ENCODE measurements at regions not wholly inside any gene's neighbourhood (a gene's known extent, or its start where the extent isn't known, plus 50 kb on each side); places are given as distances from the start of the nearest gene placed in this dataset.

DNA sequence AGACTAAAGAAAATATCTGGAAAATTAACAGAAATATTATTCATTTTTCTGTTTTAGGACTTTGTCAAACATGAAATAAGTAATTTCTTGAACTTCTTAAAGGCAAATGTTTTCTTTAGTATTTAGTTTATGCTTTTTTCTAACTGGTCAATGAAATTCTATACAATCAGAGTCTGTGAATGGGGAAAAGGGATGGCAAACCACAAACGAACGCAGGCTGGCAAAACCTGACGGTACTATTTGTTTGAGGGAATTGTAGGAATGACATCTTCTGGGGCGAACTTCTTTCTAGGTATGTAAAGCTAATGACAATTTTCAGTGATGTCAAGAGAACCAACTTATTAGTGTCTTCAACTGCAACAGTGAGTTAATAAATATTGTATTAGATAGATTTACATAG is 156.0 kb downstream of the SIPA1L2 start:
- no peak for DNase-seq

- DNase-seq = no peak
Measured at GRCh38 chr1:232473324-232473723, 156.6 kb downstream of the SIPA1L2 start.

DNA sequence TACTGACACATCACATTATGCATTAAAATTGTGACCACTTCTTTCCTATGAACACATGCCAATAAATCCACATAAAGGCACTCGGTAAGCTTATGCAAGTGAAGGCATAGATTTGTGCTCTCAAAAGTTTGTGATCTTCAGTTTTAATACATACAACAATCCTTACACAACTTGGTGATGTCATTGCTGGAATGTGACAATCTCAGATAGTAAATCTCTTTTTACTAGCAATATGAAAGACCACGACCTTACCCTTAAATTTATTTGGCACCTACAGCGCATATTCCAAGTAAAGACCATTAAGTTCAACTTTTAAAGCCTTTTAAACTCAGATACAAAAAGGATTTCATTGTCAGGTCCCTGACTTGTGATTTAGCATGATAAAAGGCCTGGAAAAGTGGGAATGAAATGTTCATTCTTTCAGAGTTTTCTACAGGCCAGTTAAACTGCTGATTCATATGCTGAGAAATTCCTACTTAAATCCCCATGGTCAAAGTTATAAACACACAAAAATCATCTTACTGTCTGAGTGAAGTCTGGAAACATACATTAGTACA is 157.4 kb downstream of the SIPA1L2 start:
- no peak for DNase-seq

DNA sequence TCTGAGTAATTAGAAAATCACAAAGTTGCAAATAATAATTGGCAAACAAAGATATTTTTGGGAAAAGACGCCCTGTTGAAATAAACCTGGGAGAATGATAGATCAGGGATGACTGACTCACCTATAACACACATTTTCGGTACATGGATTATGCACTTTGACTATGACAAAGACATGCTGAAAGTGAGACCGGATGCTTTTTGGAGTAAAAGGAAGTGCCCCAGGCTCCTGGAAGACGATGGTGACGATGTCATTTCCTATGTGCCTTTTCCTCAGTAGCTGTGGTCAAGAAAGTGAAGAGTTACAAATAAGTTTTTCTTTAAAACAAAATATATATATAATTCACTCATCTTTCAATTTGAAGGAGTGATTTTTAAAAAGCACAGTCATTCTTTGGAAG is 158.7 kb downstream of the SIPA1L2 start:
- DNase-seq = no peak

- DNase-seq = no peak
Measured at GRCh38 chr1:232470711-232471110, 159.2 kb downstream of the SIPA1L2 start.

DNA sequence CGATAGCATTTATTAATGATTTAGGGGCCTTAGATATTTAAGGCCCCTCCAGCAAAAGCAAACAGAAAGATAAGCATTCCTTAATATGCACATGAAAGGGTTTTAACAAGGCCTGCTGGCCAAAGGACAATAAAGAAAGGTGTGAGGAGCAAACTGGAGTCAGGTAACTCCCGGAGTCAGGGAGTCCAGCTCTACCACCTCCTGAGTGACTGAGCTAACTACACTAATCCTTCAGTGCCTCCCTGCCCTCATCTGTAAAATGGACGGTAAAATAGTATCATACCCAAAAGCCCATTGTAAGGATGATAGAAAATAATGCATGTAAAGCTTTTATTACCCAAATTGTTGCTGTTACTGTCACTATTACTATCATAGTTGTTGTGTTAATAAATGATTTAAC is 161.7 kb downstream of the SIPA1L2 start:
- DNase-seq = no peak

DNA sequence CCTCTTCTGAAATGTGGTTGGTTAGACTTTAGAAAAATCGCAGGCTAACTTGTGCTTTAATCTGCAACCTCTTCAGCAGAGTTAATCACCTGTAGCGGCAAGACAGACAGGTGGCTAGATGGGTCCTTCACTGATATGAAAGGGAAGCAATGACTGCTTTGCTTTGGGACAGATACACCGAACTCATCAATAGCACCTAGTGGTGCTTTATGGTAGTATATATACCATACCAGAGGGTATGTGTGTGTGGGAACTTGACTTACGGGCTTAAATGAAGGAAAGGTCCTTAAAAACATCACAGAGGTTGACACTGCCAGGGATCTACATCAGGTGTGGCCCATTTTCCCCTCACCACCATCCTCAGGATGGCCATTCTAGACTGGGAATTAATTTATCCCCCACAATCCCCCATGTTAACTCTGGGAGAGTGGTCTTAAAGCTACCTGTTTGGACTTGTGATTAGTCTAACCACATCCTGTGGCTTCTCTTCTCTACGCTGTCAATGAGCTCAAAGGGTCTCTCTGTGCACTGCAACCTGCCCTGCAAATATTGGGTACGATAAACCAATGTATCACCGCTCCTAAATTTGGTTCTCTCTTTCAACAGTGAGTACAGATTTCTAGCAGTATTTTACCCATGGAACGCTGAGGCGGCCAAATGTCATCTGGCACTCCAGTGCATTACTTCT is 162.7 kb downstream of the SIPA1L2 start:
- DNase-seq = no peak

GRCh38 chr1:232464325-232464724 is 165.6 kb downstream of the SIPA1L2 start:
- DNase-seq = no peak

- DNase-seq = no peak
Measured at GRCh38 chr1:232463225-232463624, 166.7 kb downstream of the SIPA1L2 start.

- DNase-seq = no peak
Measured at GRCh38 chr1:232462213-232462612, 167.7 kb downstream of the SIPA1L2 start.

DNA sequence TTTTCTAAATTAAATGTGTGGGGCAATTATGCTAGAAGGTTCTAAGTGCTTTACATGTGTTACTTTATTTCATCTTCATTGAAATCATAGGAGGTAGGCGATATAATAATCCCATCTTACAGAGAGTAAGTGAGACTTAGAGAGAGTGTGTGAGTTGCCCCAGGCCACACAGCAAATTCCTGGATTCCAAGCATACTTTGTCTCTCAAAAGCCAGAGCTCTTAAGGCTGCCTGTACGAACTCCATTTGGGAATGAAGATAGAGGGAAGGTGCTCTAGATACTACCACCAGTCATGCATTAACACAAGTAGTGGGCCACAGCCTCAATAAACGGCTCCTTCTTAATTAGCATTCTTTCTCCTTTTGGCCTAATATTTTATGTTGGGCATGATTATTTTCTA is 170.1 kb downstream of the SIPA1L2 start:
- DNase-seq = no peak

- no peak for DNase-seq
Measured at GRCh38 chr1:232459087-232459486, 170.8 kb downstream of the SIPA1L2 start.

DNA sequence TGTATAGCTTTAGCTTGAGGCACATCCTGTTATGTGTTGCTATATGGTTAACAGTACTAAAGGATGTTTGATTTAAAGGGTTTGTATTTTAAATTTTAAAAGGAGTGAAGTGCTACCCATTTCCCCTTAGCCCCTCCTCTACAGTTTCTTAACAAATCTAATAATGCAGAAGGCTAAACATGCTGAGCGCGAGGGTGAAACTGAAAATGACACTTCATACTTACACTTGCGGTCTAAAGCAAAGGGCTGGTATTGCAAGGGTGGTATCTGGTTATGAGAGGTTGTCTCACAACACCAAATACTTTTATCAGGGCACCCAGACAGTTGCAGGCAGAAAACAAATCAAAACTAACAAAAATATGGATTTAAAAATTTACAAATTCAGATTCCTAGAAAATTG is 172.3 kb downstream of the SIPA1L2 start:
- DNase-seq = no peak

DNA sequence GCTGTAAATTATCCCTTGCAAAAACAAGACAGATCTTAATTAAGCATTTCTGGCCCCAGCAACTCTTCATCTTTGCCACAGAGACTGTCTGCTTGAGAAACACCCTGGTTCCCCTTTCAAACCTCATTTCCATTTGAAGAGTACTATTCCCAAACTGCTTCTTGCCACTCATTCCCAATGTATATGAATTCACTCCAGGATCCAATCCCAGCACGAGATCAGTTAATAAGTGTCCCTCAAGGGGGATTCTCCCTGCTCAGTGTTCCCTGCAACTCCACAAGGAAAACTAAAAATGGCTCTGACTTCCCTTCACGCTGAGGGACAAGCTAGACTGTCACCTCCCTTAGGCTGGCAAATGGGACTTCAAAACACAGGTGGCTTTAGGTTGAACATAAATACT is 173.2 kb downstream of the SIPA1L2 start:
- no peak for DNase-seq

GRCh38 chr1:232454227-232454886 is 175.6 kb downstream of the SIPA1L2 start:
- no peak for DNase-seq

DNA sequence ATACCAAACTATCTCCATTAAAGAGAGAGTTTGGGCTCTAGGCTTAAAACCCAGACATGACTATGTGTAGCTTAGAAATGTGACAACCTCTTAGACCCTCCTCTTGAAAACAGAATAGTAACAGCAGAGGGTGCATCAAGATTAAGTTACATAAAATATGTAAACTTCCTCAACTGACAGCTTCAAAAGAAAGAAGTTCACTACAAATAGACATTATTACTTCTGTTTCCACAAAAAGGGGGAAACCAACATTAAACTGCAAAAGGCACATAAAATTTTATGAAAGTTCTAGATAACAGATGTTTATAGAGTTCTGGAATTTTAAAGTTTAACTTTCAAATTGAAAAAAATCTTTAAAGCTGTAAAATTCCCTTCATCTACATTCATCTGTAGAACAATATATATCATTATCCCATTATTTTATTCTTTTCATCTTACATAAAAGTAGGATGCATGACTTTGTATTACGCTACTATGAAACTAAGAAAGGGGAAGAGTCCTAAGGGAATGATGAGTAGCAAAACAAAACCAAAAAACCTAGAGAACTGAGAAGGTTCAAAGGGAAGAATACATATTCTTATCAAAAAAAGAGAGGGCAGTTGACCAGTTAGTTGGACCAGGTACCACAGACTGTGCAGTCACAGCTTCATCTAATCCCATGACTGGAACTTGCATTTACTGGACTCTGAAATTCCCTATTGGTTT is 177.0 kb downstream of the SIPA1L2 start:
- DNase-seq = no peak

GRCh38 chr1:232452117-232452516 is 177.8 kb downstream of the SIPA1L2 start:
- no peak for DNase-seq

DNA sequence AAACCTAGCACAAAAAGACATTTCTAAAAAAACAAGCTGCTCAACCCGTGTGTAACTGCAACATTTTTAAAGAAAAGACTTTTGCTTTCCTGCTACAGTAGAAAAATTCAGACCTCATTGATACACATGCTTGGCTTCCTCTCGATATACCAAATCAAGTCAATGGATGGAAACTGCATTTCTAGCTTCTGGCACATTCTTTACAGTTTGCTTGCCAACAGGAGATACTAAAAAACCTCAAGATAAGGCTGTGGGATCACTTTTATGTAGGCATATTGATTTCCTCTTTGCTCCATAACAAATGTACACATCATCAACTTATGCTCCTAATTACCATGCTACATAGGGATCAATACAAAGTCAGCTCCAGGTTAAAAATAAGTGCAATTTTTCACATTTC is 178.4 kb downstream of the SIPA1L2 start:
- no peak for DNase-seq

DNA sequence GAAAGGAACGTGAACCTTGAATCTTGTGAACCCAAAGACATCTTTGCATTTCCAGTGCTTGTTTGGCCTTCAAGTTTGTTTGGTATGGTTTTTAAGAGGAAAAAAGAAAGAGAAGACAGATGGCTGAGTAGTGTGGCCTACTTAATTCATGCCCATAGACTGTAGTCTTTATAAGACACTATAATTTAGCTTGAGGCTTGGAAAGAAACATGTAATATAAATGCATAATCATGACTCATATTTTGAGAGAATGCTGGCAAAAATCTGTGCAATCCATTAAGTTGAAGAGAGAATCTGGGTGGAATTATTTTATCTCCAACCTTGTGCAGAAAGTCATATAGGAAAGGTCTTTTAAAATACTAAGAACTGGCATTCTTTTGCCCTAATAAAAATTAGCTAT is 179.3 kb downstream of the SIPA1L2 start:
- DNase-seq = no peak

DNA sequence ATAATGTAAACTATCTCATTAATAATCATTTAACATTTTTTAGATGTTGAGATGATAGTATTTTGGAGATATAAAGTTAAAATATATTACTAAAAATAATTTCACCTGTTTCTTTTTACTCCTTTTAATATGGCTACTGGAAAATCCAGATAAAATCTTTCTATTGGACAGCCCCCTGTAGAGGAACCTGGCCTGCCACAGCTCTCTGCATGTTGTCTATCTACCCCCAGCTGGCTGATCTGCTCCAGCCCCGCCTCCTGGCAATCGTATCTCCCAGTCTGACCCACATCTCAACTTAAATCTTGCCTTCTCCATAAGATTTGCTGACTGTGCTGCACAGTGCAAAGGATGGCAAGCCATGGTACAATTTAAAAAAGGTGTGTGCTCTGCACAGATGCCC is 182.8 kb downstream of the SIPA1L2 start:
- no peak for DNase-seq

- DNase-seq = peak; percentile 10
Measured at GRCh38 chr1:232445361-232446106, 184.4 kb downstream of the SIPA1L2 start.

DNA sequence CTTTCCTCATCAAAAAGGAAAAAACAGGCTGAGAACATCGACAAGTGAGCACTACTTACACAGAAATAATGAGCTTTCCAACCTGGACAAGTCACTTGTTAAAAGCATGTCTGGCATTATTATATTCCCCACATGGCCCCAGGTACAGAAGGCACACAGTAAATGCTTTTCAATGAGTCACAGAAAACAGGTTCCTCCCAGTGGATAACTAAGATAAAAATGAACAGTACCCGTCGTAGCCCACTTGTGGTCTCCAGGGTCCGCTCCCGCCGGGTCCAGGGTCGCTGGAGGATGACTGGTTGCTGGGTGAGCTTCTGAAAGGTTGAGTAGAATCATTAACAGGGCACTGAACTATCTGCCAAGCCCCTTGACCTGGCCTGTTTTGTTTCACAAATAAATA is 186.6 kb downstream of the SIPA1L2 start:
- DNase-seq = no peak

GRCh38 chr1:232441036-232441411 is 188.9 kb downstream of the SIPA1L2 start:
- DNase-seq = no peak

Data from NCI-H1694 treated with DMSO at 0.1 percent for 48 hours (cell line).